ENCODE measurements at regions not wholly inside any gene's neighbourhood (a gene's known extent, or its start where the extent isn't known, plus 50 kb on each side); places are given as distances from the start of the nearest gene placed in this dataset.
"Not testable (repeated sequence)": the region's sequence is repeated elsewhere in the genome, so short reads cannot be mapped to it uniquely, and the experiment has no call there.

- peak; percentile 33 for DNase-seq (ENCODE audit: low read depth)
Measured at GRCh38 chr9:24071716-24072115, 245.7 kb upstream of the ELAVL2 start.

DNA sequence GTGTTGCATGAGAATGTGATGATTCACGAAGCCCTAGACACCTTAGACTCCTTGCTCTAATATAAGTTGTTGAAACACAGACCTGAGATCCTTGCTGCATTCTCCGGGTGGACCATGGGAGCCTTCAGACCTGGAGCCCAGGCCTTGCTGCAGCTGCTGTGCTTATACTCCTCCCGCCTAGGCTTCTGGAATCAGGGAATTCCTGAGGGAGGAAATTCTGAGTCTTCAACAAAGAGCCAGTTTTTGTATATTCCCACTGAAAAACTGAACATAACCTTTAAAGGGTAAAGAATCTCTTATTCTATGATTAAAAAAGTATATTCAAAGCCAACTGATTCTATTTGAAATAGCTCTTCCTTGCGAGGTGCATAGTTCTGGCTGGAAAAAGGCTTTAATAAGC is 245.1 kb upstream of the ELAVL2 start:
- no peak for DNase-seq (ENCODE audit: low read depth)

DNA sequence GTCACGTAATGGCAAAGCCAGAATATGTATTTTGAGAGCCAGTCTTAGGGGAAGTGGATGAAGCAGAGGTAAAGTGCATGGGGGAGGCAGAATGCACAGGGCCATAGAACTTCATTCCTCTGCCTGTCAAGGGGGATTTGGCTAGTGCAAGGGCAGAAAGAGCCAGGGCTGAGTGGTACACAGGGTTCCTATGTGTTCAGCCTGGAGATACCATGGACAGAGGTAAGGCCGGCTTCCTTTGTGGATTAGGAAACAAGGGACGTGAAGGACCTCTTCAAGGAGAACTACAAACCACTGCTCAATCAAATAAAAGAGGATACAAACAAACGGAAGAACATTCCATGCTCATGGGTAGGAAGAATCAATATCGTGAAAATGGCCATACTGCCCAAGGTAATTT is 241.1 kb upstream of the ELAVL2 start:
- DNase-seq (ENCODE audit: low read depth), result not testable (repeated sequence)

- no peak for DNase-seq (ENCODE audit: low read depth)
Measured at GRCh38 chr9:24059651-24060050, 233.6 kb upstream of the ELAVL2 start.

- DNase-seq (ENCODE audit: low read depth), result no peak
Measured at GRCh38 chr9:24051587-24051986, 225.5 kb upstream of the ELAVL2 start.

- DNase-seq (ENCODE audit: low read depth), result not testable (repeated sequence)
Measured at GRCh38 chr9:24050239-24050638, 224.2 kb upstream of the ELAVL2 start.

GRCh38 chr9:24045150-24045549 is 219.1 kb upstream of the ELAVL2 start:
- DNase-seq (ENCODE audit: low read depth), result no peak

GRCh38 chr9:24044576-24044975 is 218.5 kb upstream of the ELAVL2 start:
- DNase-seq (ENCODE audit: low read depth), result no peak

DNA sequence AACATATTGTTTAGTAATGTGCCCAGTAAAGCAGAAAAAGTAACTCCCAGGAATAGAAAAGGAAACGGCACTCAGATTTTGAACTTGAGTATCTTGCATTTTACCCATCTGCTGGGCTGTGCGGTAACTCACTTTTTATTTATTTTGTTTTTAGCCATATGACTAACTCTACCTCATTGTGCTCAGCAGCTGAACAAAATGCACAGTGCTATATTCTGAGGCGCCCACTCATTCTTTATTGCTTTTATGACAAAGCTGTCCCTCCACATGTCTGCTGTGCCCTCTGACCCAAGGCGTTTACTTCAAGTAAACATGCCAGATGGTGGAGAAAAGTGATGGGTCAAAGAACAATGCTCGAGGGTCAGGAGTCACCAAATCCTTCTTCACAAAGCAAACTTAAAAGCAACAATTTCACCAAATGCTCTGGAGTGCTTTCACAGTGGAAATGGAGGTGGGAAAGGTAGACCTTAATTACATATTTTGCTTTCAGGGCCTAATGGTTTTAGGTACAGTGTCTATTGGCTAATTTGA is 215.2 kb upstream of the ELAVL2 start:
- no peak for DNase-seq (ENCODE audit: low read depth)

DNA sequence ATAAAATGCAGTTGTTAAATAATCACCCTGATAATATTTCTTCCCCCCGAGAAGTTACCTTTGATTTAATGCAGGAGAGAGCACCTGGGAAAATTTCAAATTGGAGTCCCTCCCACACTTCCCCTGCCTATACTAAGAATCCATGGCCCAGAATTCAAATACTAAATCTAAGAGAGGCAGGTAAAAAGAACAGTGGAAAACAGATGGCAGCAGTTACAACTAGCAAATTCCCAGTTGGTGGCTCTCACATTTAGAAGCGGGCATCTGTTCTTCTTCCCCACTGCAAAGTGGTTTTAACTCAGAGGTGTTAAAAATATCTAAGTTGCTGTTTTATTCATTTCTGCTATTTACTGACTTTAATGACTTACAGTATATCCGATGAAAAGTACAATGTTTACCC is 210.4 kb upstream of the ELAVL2 start:
- DNase-seq (ENCODE audit: low read depth), result no peak

DNA sequence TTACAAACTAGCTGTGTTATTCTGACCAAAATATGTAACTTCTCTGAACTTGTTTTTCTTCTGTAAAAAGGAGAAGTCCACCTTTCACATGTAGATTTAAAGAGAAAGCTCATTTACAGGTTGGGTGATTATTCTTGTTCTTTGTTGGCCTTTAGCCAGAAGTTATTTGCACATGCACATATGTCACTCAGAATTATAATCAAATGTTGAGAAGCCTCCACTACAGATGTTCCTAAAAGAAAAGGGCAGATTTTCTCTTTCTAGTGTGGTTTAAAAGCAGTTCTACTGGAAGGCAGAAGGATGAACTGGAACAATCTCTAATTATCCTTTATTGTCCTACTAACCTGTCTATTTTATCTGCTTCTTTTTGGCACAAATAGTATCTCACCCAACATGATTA is 209.8 kb upstream of the ELAVL2 start:
- DNase-seq (ENCODE audit: low read depth), result no peak

DNA sequence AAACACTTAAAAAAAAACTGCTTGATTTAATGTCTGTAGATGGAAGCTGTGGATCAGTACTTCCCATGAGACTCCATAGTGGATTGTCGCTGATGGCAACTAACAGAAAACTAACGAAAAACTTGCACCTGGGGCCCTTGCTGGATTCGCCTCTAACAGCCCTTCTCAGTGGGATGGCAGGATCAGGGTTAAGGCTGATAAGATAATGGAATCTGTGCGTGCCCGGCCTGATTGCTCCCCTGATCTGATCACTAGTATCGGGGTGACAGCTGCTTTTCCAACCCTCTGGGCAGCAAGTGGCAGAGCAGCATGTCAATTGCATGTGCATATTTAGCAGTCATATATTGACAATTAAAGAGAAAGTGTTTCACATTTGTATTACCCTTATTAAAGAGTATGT is 185.8 kb upstream of the ELAVL2 start:
- no peak for DNase-seq (ENCODE audit: low read depth)

DNA sequence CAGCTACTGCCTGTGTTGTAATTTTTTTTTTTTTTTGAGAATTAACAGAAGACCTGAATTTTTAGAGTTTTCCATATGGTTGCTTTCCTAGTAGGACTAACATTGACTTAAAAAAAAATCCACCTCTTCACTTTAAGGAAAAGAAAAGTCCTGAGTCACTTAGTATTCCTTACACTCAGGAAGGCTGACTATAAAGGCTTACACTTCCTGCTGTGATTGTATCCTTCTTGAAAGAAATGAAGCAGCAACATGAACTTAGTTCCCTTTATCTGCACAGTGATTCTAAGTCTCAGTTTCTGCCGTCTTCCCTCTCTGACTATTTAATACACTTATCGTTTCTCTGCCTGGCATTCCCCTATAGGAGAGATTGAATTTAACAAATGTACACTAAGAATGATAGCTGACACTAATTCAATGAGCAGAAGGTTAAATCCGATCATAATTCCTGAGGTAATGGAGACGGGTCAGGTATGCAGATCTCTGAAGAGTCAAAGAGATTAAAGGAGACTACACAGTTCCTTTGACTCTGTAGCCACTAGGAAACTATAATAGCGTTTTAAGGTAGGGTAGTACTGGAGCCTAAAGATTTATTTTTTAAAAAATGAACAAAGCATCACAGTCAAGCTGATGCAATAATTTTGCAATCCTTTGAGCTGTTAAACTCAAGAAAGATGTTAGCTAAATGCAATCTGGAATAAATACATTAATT is 185.1 kb upstream of the ELAVL2 start:
- DNase-seq (ENCODE audit: low read depth), result no peak

- no peak for DNase-seq (ENCODE audit: low read depth)
Measured at GRCh38 chr9:24009322-24009721, 183.3 kb upstream of the ELAVL2 start.

GRCh38 chr9:24007185-24007584 is 181.1 kb upstream of the ELAVL2 start:
- no peak for DNase-seq (ENCODE audit: low read depth)

GRCh38 chr9:23991874-23992273 is 165.8 kb upstream of the ELAVL2 start:
- DNase-seq (ENCODE audit: low read depth), result not testable (repeated sequence)

DNA sequence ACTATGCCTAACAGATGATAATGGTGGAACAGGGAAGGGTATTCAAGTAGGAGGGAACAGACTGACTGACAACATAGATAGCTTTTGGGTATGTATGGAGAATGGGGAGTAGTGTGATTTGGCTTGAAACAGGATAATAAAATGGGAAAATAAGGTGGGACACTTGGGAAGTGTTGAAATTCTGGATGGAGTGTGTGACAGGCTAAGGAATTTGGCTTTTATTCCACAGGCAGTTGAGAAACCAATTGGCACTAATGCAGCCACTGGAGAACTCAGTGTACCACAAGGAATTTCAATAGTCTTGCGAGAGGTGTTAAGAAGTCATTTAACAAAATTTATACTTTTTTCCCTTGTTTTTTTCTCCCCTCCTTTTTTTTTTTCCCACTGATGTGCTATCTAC is 153.5 kb upstream of the ELAVL2 start:
- no peak for DNase-seq (ENCODE audit: low read depth)

- no peak for DNase-seq (ENCODE audit: low read depth)
Measured at GRCh38 chr9:23962101-23962500, 136.1 kb upstream of the ELAVL2 start.

- DNase-seq (ENCODE audit: low read depth), result no peak
Measured at GRCh38 chr9:23945897-23946296, 119.9 kb upstream of the ELAVL2 start.

- DNase-seq (ENCODE audit: low read depth), result no peak
Measured at GRCh38 chr9:23941051-23941450, 115.0 kb upstream of the ELAVL2 start.

GRCh38 chr9:23938908-23939307 is 112.9 kb upstream of the ELAVL2 start:
- no peak for DNase-seq (ENCODE audit: low read depth)

- DNase-seq (ENCODE audit: low read depth), result no peak
Measured at GRCh38 chr9:23934291-23934906, 108.4 kb upstream of the ELAVL2 start.

DNA sequence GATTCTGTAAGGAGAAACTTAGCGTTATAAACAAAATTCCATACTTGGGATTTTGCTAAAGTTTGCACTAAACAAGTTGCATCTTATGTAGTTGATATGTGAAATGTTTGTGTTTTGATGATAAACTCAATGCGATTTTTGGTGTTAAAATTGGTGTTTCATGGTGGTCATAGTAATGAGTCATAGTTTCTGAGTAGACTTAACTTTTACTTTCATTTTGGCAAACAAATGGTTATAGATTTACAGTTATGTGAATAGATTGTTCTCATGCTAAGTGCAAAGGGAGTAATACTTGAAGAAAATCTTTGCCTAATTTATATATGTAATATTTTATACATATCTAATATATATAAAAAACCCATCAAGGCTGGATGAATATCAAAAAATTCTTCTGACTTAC is 107.3 kb upstream of the ELAVL2 start:
- no peak for DNase-seq (ENCODE audit: low read depth)

- no peak for DNase-seq (ENCODE audit: low read depth)
Measured at GRCh38 chr9:23926368-23926767, 100.3 kb upstream of the ELAVL2 start.
